ENCODE measurements at regions not wholly inside any gene's neighbourhood (a gene's known extent, or its start where the extent isn't known, plus 50 kb on each side); places are given as distances from the start of the nearest gene placed in this dataset.

GRCh38 chr6:71222671-71223070 lies 65.9 kb upstream of the OGFRL1 start:
- no peaks in the 10 kb centered on the region for H3K9me3 ChIP-seq (ENCODE audit: low read depth, low read length)
- no peak for TF ChIP-seq CTCF (IDR thresholded peaks at IDR 0.05; ENCODE audit: extremely low read depth, low read depth, low read length)
- H3K27ac ChIP-seq (ENCODE audit: low read depth, low read length) = no peak overlapping the region
- H2AFZ ChIP-seq (ENCODE audit: low read length) = no peak overlapping the region
- no peak overlapping the region for H3K4me2 ChIP-seq (ENCODE audit: insufficient read depth, low read length)
- no peaks in the 10 kb centered on the region for H3K36me3 ChIP-seq (ENCODE audit: insufficient read depth, low read length)
- no peaks in the 10 kb centered on the region for H3K79me2 ChIP-seq (ENCODE audit: insufficient read depth, low read length)
- H3K4me1 ChIP-seq (ENCODE audit: insufficient read depth, low read length) = no peaks in the 10 kb centered on the region
- H4K20me1 ChIP-seq (ENCODE audit: insufficient read depth, low read length) = no peaks in the 10 kb centered on the region
- no peaks in the 10 kb centered on the region for H3K27me3 ChIP-seq (ENCODE audit: insufficient read depth, low read length)
- no peak for DNase-seq (ENCODE audit: insufficient read length, low spot score, missing footprints)
- H3K4me3 ChIP-seq (ENCODE audit: insufficient read depth, low read length) = no peak overlapping the region

- H3K4me2 ChIP-seq (ENCODE audit: insufficient read depth, low read length) = no peak overlapping the region
- no peaks in the 10 kb centered on the region for H3K79me2 ChIP-seq (ENCODE audit: insufficient read depth, low read length)
- no peaks in the 10 kb centered on the region for H3K27me3 ChIP-seq (ENCODE audit: insufficient read depth, low read length)
- no peaks in the 10 kb centered on the region for H3K9me3 ChIP-seq (ENCODE audit: low read depth, low read length)
- DNase-seq (ENCODE audit: insufficient read length, low spot score, missing footprints) = no peak
- TF ChIP-seq CTCF (IDR thresholded peaks at IDR 0.05; ENCODE audit: extremely low read depth, low read depth, low read length) = no peak
- no peak overlapping the region for H2AFZ ChIP-seq (ENCODE audit: low read length)
- H3K4me1 ChIP-seq (ENCODE audit: insufficient read depth, low read length) = peaks cover 6% of the 10 kb centered on the region
- H4K20me1 ChIP-seq (ENCODE audit: insufficient read depth, low read length) = no peaks in the 10 kb centered on the region
- no peaks in the 10 kb centered on the region for H3K36me3 ChIP-seq (ENCODE audit: insufficient read depth, low read length)
- no peak overlapping the region for H3K27ac ChIP-seq (ENCODE audit: low read depth, low read length)
- no peak overlapping the region for H3K4me3 ChIP-seq (ENCODE audit: insufficient read depth, low read length)
Measured at GRCh38 chr6:71224011-71224410, 64.6 kb upstream of the OGFRL1 start.

GRCh38 chr6:71226151-71226550 lies 62.5 kb upstream of the OGFRL1 start:
- Histone ChIP-seq H3K9me3 (ENCODE audit: low read depth, low read length) (no peaks in the 10 kb centered on the region), H3K79me2 (ENCODE audit: insufficient read depth, low read length) (no peaks in the 10 kb centered on the region), H3K4me3 (ENCODE audit: insufficient read depth, low read length) (no peak overlapping the region), H3K4me2 (ENCODE audit: insufficient read depth, low read length) (no peak overlapping the region), H3K27ac (ENCODE audit: low read depth, low read length) (no peak overlapping the region), H3K36me3 (ENCODE audit: insufficient read depth, low read length) (no peaks in the 10 kb centered on the region), H3K27me3 (ENCODE audit: insufficient read depth, low read length) (no peaks in the 10 kb centered on the region), H4K20me1 (ENCODE audit: insufficient read depth, low read length) (no peaks in the 10 kb centered on the region), H2AFZ (ENCODE audit: low read length) (no peak overlapping the region), H3K4me1 (ENCODE audit: insufficient read depth, low read length) (peaks cover 12% of the 10 kb centered on the region)
- no peak for DNase-seq (ENCODE audit: insufficient read length, low spot score, missing footprints)
- no peak for TF ChIP-seq CTCF (IDR thresholded peaks at IDR 0.05; ENCODE audit: extremely low read depth, low read depth, low read length)

- no peak for TF ChIP-seq CTCF (IDR thresholded peaks at IDR 0.05; ENCODE audit: extremely low read depth, low read depth, low read length)
- Histone ChIP-seq H3K4me1 (ENCODE audit: insufficient read depth, low read length) (peaks cover 12% of the 10 kb centered on the region), H3K79me2 (ENCODE audit: insufficient read depth, low read length) (no peaks in the 10 kb centered on the region), H3K4me3 (ENCODE audit: insufficient read depth, low read length) (no peak overlapping the region), H3K4me2 (ENCODE audit: insufficient read depth, low read length) (no peak overlapping the region), H3K27me3 (ENCODE audit: insufficient read depth, low read length) (no peaks in the 10 kb centered on the region), H2AFZ (ENCODE audit: low read length) (no peak overlapping the region), H4K20me1 (ENCODE audit: insufficient read depth, low read length) (no peaks in the 10 kb centered on the region), H3K36me3 (ENCODE audit: insufficient read depth, low read length) (no peaks in the 10 kb centered on the region), H3K27ac (ENCODE audit: low read depth, low read length) (no peak overlapping the region), H3K9me3 (ENCODE audit: low read depth, low read length) (no peaks in the 10 kb centered on the region)
- DNase-seq (ENCODE audit: insufficient read length, low spot score, missing footprints) = no peak
Measured at GRCh38 chr6:71228461-71229041, 60.1 kb upstream of the OGFRL1 start.
